ENCODE measurements at regions not wholly inside any gene's neighbourhood (a gene's known extent, or its start where the extent isn't known, plus 50 kb on each side); places are given as distances from the start of the nearest gene placed in this dataset.
"Not testable (repeated sequence)": the region's sequence is repeated elsewhere in the genome, so short reads cannot be mapped to it uniquely, and the experiment has no call there.

DNA sequence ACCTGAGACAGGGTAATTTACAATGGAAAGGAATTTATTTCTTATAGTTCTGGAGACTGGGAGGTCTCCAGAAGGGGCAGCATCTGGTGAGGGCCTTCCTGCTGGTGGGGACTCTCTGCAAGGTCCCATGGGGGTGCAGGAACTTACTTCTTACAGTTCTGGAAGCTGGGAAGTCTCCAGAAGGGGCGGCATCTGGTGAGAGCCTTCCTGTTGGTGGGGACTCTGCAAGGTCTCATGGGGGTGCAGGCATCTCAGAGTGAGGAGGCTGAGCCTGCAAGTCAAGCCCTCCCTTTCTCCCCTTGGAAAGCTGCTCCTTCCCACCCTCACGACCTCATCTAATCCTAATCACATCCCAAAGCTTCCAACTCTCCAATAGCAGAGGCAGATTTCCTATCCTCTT, 157.4 kb downstream of the FOXL1 start:
- DNase-seq (no peak), ATAC-seq (no peak)
- no peaks in the 10 kb centered on the region for H3K27me3 ChIP-seq (ENCODE audit: control insufficient read depth, insufficient read depth, low read length)
- TF ChIP-seq, protein P1, sequence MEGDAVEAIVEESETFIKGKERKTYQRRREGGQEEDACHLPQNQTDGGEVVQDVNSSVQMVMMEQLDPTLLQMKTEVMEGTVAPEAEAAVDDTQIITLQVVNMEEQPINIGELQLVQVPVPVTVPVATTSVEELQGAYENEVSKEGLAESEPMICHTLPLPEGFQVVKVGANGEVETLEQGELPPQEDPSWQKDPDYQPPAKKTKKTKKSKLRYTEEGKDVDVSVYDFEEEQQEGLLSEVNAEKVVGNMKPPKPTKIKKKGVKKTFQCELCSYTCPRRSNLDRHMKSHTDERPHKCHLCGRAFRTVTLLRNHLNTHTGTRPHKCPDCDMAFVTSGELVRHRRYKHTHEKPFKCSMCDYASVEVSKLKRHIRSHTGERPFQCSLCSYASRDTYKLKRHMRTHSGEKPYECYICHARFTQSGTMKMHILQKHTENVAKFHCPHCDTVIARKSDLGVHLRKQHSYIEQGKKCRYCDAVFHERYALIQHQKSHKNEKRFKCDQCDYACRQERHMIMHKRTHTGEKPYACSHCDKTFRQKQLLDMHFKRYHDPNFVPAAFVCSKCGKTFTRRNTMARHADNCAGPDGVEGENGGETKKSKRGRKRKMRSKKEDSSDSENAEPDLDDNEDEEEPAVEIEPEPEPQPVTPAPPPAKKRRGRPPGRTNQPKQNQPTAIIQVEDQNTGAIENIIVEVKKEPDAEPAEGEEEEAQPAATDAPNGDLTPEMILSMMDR (IDR thresholded peaks at IDR 0.05) = no peak
- no peak overlapping the region for H3K27ac ChIP-seq (ENCODE audit: low read length)
- H3K9me3 ChIP-seq (ENCODE audit: control insufficient read depth, insufficient read depth, low read length) = no peaks in the 10 kb centered on the region
- Mint-ChIP-seq H3K27me3 (ENCODE audit: low read depth in 2 of 2) (peaks cover 37 to 51% of the 10 kb centered on the region in 2 donors), H3K36me3 (no peaks in the 10 kb centered on the region), H3K27ac (no peak overlapping the region), H3K4me1 (peaks cover under 1 to 5% of the 10 kb centered on the region in 2 donors), H3K9me3 (no peaks in the 10 kb centered on the region), H3K4me3 (no peak overlapping the region)
- no peak overlapping the region for H3K4me3 ChIP-seq (ENCODE audit: low read length)
- no peaks in the 10 kb centered on the region for H3K36me3 ChIP-seq (ENCODE audit: control insufficient read depth, insufficient read depth, low read length)
- H3K4me1 ChIP-seq (ENCODE audit: control insufficient read depth, insufficient read depth, low read length) = no peaks in the 10 kb centered on the region
- intact Hi-C loops (cut with micrococcal nuclease) = no loop called here
- WGBS (ENCODE audit: insufficient coverage) = 94% methylated on average over 2 of the region's 2 CpGs

DNA sequence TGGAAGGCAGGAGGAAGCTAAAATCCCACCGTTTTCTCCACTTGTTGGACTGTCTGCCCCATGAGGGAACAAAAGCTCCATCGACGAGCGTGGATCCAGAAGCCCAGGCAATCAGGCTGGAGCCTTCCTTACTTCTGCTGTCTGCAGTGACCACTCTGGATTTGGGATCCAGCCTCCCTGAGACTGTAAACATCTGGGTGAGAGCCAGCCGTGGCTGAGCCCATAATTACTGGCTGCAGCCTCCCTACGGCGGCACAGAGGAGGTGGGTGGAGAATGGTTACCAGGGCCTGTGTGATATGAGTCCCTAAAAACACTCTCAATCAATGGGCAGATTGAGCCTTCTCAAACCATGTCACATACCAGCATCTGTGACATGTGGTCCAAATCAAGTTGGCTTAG, 158.2 kb downstream of the FOXL1 start:
- intact Hi-C loops (cut with micrococcal nuclease) = no loop called here
- Mint-ChIP-seq H3K27me3 (ENCODE audit: low read depth in 2 of 2) (peaks cover 37 to 51% of the 10 kb centered on the region in 2 donors), H3K4me1 (peaks cover 8 to 12% of the 10 kb centered on the region in 2 donors), H3K36me3 (no peaks in the 10 kb centered on the region), H3K27ac (no peak overlapping the region), H3K4me3 (no peak overlapping the region), H3K9me3 (no peaks in the 10 kb centered on the region)
- no peak for ATAC-seq
- H3K27me3 ChIP-seq (ENCODE audit: control insufficient read depth, insufficient read depth, low read length) = peaks cover 4% of the 10 kb centered on the region
- H3K36me3 ChIP-seq (ENCODE audit: control insufficient read depth, insufficient read depth, low read length) = no peaks in the 10 kb centered on the region
- H3K27ac ChIP-seq (ENCODE audit: low read length) = no peak overlapping the region
- no peaks in the 10 kb centered on the region for H3K9me3 ChIP-seq (ENCODE audit: control insufficient read depth, insufficient read depth, low read length)
- H3K4me3 ChIP-seq (ENCODE audit: low read length) = no peak overlapping the region
- TF ChIP-seq, protein P1 (IDR thresholded peaks at IDR 0.05) = no peak
- no peak for DNase-seq
- whole genome bisulfite sequencing (ENCODE audit: insufficient coverage) = 78% methylated on average over 5 of the region's 7 CpGs
- peaks cover 4% of the 10 kb centered on the region for H3K4me1 ChIP-seq (ENCODE audit: control insufficient read depth, insufficient read depth, low read length)

DNA sequence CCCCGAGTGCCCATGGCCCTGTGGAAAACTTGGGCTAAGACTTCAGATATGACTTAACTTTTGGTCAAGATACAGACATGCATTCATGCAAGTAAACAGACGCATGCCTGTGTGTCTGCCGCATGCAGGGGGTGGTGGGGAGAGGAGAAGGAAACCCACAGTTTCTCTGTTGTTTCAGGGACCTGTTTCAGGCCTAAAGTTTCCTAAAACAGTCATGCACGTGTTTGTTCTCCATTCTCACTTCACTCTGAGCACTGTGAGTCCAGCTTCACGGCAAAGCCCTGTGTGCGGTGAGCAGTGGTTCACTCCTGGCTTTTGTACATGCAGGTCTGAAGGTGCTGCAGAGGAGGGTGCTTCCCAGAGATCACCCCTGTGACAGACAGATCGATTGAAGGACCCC, 158.7 kb downstream of the FOXL1 start:
- Mint-ChIP-seq H3K4me1 (peaks cover 9 to 15% of the 10 kb centered on the region in 2 donors), H3K9me3 (no peaks in the 10 kb centered on the region), H3K27me3 (ENCODE audit: low read depth in 2 of 2) (peaks cover 36 to 51% of the 10 kb centered on the region in 2 donors), H3K36me3 (no peaks in the 10 kb centered on the region), H3K4me3 (no peak overlapping the region), H3K27ac (no peak overlapping the region)
- no peak overlapping the region for H3K4me3 ChIP-seq (ENCODE audit: low read length)
- intact Hi-C loops (cut with micrococcal nuclease) = no loop called here
- TF ChIP-seq, protein P1 (IDR thresholded peaks at IDR 0.05) = no peak
- no peaks in the 10 kb centered on the region for H3K36me3 ChIP-seq (ENCODE audit: control insufficient read depth, insufficient read depth, low read length)
- H3K27me3 ChIP-seq (ENCODE audit: control insufficient read depth, insufficient read depth, low read length) = peaks cover 7% of the 10 kb centered on the region
- no peak overlapping the region for H3K27ac ChIP-seq (ENCODE audit: low read length)
- WGBS (ENCODE audit: insufficient coverage) = 79% methylated on average over 7 of the region's 7 CpGs
- DNase-seq (no peak), ATAC-seq (no peak)
- H3K9me3 ChIP-seq (ENCODE audit: control insufficient read depth, insufficient read depth, low read length) = no peaks in the 10 kb centered on the region
- peaks cover 4% of the 10 kb centered on the region for H3K4me1 ChIP-seq (ENCODE audit: control insufficient read depth, insufficient read depth, low read length)

DNA sequence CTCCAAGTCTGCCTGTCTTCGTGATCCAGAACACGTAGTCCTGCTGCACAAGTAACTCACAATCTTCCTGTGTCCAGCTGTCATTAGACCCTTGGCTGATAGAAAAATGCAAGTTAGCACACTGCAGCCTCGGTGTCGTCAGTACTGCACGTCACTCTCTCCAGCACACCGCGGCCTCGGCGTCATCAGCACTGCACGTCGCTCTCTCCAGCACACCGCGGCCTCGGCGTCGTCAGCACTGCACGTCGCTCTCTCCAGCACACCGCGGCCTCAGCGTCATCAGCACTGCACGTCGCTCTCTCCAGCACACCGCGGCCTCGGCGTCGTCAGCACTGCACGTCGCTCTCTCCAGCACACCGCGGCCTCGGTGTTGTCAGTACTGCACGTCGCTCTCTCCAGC, 160.0 kb downstream of the FOXL1 start:
- DNase-seq; H3K9me3 Mint-ChIP-seq; H3K27ac ChIP-seq (ENCODE audit: low read length); H3K27ac Mint-ChIP-seq; H3K4me1 ChIP-seq (ENCODE audit: control insufficient read depth, insufficient read depth, low read length); H3K9me3 ChIP-seq (ENCODE audit: control insufficient read depth, insufficient read depth, low read length); H3K27me3 ChIP-seq (ENCODE audit: control insufficient read depth, insufficient read depth, low read length); H3K4me3 Mint-ChIP-seq; H3K36me3 Mint-ChIP-seq; H3K4me3 ChIP-seq (ENCODE audit: low read length); intact Hi-C loops (cut with micrococcal nuclease); H3K36me3 ChIP-seq (ENCODE audit: control insufficient read depth, insufficient read depth, low read length); ATAC-seq: not testable (repeated sequence)
- WGBS (ENCODE audit: insufficient coverage) = 92% methylated on average over 28 of the region's 35 CpGs
- Mint-ChIP-seq H3K4me1 (peaks cover 9 to 15% of the 10 kb centered on the region in 2 donors), H3K27me3 (ENCODE audit: low read depth in 2 of 2) (peaks cover 34 to 48% of the 10 kb centered on the region in 2 donors)

Data from natural killer cell (primary cell).